Naive thymus-derived CD4-positive, alpha-beta T cell (primary cell): ENCODE measurements at regions not wholly inside any gene's neighbourhood (a gene's known extent, or its start where the extent isn't known, plus 50 kb on each side); places are given as distances from the start of the nearest gene placed in this dataset.

Experiments
- ATAC-seq: fragments of 150-1000 bp; cut with Tn5 transposase; 2 replicates; pipeline ENCODE4 v1.10.0; 2021; ENCODE audit warnings: mild to moderate bottlenecking, moderate library complexity
- CTCF ChIA-PET: fragments of 350-600 bp; sonication (Branson Sonifier 250); formaldehyde crosslinking; loops from one replicate; lab custom pipeline; 2021; ENCODE audit warnings: antibody characterized with exemption; lab: Charles Lee
- POLR2A ChIA-PET: fragments of 350-600 bp; sonication (Branson Sonifier 250); formaldehyde crosslinking; loops from one replicate; lab custom pipeline; 2021; ENCODE audit warnings: antibody characterized with exemption, inconsistent platforms; lab: Charles Lee
- DNase-seq, 9 donors: peaks; one replicate each; pipeline versions ENCODE4 v3.0.0 to v3.0.0-alpha.2; 2020 to 2022; ENCODE audit warnings: mixed read lengths in 1 of 9
- H3K27ac ChIP-seq: one replicate; pipeline ENCODE4 v1.7.0; 2013; ENCODE audit warnings: mild to moderate bottlenecking, low read depth, low read length, moderate library complexity
- H3K27me3 ChIP-seq, 2 donors: one replicate each; pipeline ENCODE4 v1.7.0; 2013; ENCODE audit warnings: low read length in 2 of 2, mild to moderate bottlenecking in 2 of 2, moderate library complexity in 2 of 2; ENCODE audit not compliant: control insufficient read depth in 2 of 2, insufficient read depth in 2 of 2
- H3K36me3 ChIP-seq, 3 experiments: 1 replicate in 2 of 3; 2 replicates in 1 of 3; pipeline ENCODE4 v1.7.0; 2013; ENCODE audit warnings: low read length in 3 of 3, mild to moderate bottlenecking in 3 of 3, moderate library complexity in 1 of 3; ENCODE audit not compliant: insufficient read depth in 3 of 3, control insufficient read depth in 2 of 3
- H3K4me1 ChIP-seq, 2 donors: one replicate each; pipeline ENCODE4 v1.7.0; 2013; ENCODE audit warnings: low read length in 2 of 2, mild to moderate bottlenecking in 2 of 2, moderate library complexity in 1 of 2; ENCODE audit not compliant: control insufficient read depth in 2 of 2, insufficient read depth in 2 of 2
- H3K4me3 ChIP-seq: 2 replicates; pipeline ENCODE4 v1.7.0; 2013; ENCODE audit warnings: mild to moderate bottlenecking, low read length
- H3K9me3 ChIP-seq, 3 experiments: 1 replicate in 2 of 3; 2 replicates in 1 of 3; pipeline ENCODE4 v1.7.0; 2013; ENCODE audit warnings: low read length in 3 of 3; ENCODE audit not compliant: control insufficient read depth in 2 of 3
- H3K27ac Mint-ChIP-seq, 9 donors: one replicate each; pipeline ENCODE4 v1.8.0; 2020 to 2022; ENCODE audit warnings: mixed read lengths in 9 of 9, mild to moderate bottlenecking in 8 of 9, moderate library complexity in 5 of 9, inconsistent platforms in 2 of 9
- H3K27me3 Mint-ChIP-seq, 5 donors: one replicate each; pipeline ENCODE4 v1.8.0; 2021 to 2022; ENCODE audit warnings: mixed read lengths in 5 of 5, mild to moderate bottlenecking in 1 of 5
- H3K36me3 Mint-ChIP-seq, 5 donors: one replicate each; pipeline ENCODE4 v1.8.0; 2020 to 2022; ENCODE audit warnings: mixed read lengths in 5 of 5, mild to moderate bottlenecking in 3 of 5, inconsistent platforms in 1 of 5
- H3K4me1 Mint-ChIP-seq, 7 donors: one replicate each; pipeline ENCODE4 v1.8.0; 2020 to 2022; ENCODE audit warnings: mixed read lengths in 7 of 7, mild to moderate bottlenecking in 3 of 7, inconsistent platforms in 1 of 7
- H3K4me3 Mint-ChIP-seq, 10 donors: one replicate each; pipeline ENCODE4 v1.8.0; 2020 to 2022; ENCODE audit warnings: mild to moderate bottlenecking in 10 of 10, mixed read lengths in 10 of 10, moderate library complexity in 6 of 10, inconsistent platforms in 2 of 10
- H3K9me3 Mint-ChIP-seq, 11 donors: one replicate each; pipeline ENCODE4 v1.8.0; 2020 to 2022; ENCODE audit warnings: mixed read lengths in 11 of 11, mild to moderate bottlenecking in 4 of 11, inconsistent platforms in 1 of 11, moderate library complexity in 1 of 11
- intact Hi-C, 2 donors: fragments of 100-400 bp; cut with micrococcal nuclease; formaldehyde crosslinking; loops; one replicate each; pipeline ENCODE4 v1.15.1; 2023

DNA sequence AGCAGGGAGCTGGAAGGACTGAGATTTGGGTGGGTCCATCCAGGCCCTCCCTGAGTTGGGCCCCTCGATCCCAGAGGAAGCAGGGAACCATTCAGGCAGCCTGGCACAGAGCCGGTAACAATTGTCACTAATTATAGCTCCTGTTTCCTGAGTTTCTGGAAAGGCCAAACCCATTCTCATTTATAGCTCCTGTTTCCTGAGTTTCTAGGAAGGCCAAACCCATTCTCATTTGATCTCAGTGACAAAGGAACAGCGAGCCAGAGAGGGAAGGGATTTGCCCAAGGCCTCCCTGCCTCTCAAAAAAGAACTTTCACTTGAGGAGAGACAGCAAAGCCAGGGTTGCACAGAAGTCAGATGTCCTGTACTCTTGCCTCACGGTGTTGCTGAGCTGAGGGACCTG lies 521.9 kb downstream of the TYW1 start:
- Mint-ChIP-seq H3K27ac (no peak overlapping the region), H3K9me3 (peaks cover 0 to 19% (median 9%) of the 10 kb centered on the region in 11 donors), H3K36me3 (no peaks in the 10 kb centered on the region), H3K4me1 (peaks cover 0 to 1% (median 0%) of the 10 kb centered on the region in 7 donors), H3K27me3 (peaks cover 0 to 13% (median 0%) of the 10 kb centered on the region in 5 donors), H3K4me3 (no peak overlapping the region)
- H3K27ac ChIP-seq, result no peak overlapping the region
- no peaks in the 10 kb centered on the region for H3K27me3 ChIP-seq
- CTCF ChIA-PET, result no interaction called here
- DNase-seq, result no peak
- H3K4me3 ChIP-seq, result no peak overlapping the region
- no peaks in the 10 kb centered on the region for H3K4me1 ChIP-seq
- no peak for ATAC-seq
- intact Hi-C loops, result no loop called here
- H3K9me3 ChIP-seq, result no peaks in the 10 kb centered on the region
- POLR2A ChIA-PET, result no interaction called here
- H3K36me3 ChIP-seq, result no peaks in the 10 kb centered on the region

DNA sequence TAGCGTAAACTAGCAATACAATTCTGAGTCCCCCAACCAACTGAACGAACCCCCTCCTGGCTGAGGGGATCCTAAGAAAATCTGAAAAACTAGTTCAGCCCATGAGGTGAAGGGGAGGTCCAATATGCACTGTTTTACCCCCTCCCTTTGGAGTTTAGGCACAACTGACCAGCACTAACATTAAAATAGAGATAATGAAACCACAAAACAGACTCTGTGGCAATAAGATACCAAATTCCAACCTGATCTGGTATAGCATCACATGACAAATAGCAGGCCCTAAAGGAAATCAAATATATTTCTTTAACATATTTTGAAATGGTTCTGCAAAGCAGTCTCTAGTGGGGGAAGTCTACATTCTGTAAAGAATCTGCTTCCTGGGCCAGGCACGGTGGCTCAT lies 522.5 kb downstream of the TYW1 start:
- ATAC-seq, result no peak
- Histone ChIP-seq H3K27ac (no peak overlapping the region), H3K36me3 (no peaks in the 10 kb centered on the region), H3K9me3 (no peaks in the 10 kb centered on the region), H3K27me3 (no peaks in the 10 kb centered on the region), H3K4me3 (no peak overlapping the region), H3K4me1 (no peaks in the 10 kb centered on the region)
- Mint-ChIP-seq H3K4me1 (peaks cover 0 to 1% (median 0%) of the 10 kb centered on the region in 7 donors), H3K4me3 (no peak overlapping the region), H3K27ac (no peak overlapping the region), H3K27me3 (peaks cover 0 to 13% (median 0%) of the 10 kb centered on the region in 5 donors), H3K36me3 (no peaks in the 10 kb centered on the region), H3K9me3 (peaks cover 0 to 19% (median 9%) of the 10 kb centered on the region in 11 donors)
- CTCF ChIA-PET, result no interaction called here
- POLR2A ChIA-PET, result no interaction called here
- no peak for DNase-seq
- intact Hi-C loops, result no loop called here

DNA sequence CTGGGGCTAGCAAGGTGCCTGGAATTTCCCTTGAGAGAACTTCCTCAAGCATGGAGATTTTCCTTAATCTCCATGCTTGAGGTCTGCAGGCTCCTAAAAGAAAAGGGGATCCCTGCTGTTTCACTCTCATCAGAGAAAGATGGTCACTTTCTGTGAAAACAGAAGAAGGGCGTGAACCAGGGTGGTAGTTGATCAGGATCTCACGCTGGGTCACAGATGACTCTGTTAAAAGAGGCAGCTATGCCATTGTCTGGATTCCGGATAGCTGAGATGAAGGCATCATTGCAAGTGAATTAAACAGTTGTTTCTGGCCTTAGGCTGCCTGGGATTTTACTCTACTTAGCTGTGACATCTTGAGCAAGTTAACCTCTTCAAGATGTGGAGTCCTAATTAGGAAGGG lies 525.9 kb downstream of the TYW1 start:
- ChIA-PET POLR2A (no interaction called here), CTCF (no interaction called here)
- no peak for ATAC-seq
- H3K4me1 Mint-ChIP-seq, result peaks cover 0 to 1% (median 0%) of the 10 kb centered on the region in 7 donors
- no peaks in the 10 kb centered on the region for H3K4me1 ChIP-seq
- no peak overlapping the region for H3K27ac Mint-ChIP-seq
- no peak for DNase-seq
- H3K27me3 ChIP-seq, result no peaks in the 10 kb centered on the region
- no peaks in the 10 kb centered on the region for H3K36me3 ChIP-seq
- H3K27me3 Mint-ChIP-seq, result peaks cover 0 to 11% (median 0%) of the 10 kb centered on the region in 5 donors
- no peaks in the 10 kb centered on the region for H3K36me3 Mint-ChIP-seq
- H3K4me3 Mint-ChIP-seq, result no peak overlapping the region
- H3K9me3 ChIP-seq, result no peaks in the 10 kb centered on the region
- H3K9me3 Mint-ChIP-seq, result peaks cover 0 to 17% (median 9%) of the 10 kb centered on the region in 11 donors
- no peak overlapping the region for H3K4me3 ChIP-seq
- intact Hi-C loops, result no loop called here
- H3K27ac ChIP-seq, result no peak overlapping the region

DNA sequence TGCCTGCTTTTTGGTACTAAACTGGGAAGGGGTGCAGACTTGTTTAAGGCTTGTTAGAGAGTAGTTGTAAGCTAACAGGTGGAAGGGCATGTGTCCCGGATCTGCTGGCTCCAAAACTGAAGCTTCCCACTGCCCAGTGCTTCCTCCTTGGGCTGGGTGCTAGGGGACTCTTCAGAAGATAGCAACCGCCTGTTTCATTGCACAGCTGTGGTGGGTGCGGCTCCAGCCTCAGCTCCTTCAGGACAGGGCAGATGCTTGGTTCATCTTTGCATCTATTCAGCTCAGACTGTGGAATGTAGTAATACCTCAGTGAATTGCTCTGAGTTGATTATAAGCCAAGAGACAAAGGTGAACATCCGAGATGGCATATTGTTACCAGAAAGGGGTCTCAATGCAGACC lies 527.1 kb downstream of the TYW1 start:
- H3K36me3 Mint-ChIP-seq, result no peaks in the 10 kb centered on the region
- Histone ChIP-seq H3K4me1 (no peaks in the 10 kb centered on the region), H3K27ac (no peak overlapping the region), H3K9me3 (no peaks in the 10 kb centered on the region), H3K36me3 (no peaks in the 10 kb centered on the region), H3K27me3 (no peaks in the 10 kb centered on the region), H3K4me3 (no peak overlapping the region)
- no peak for DNase-seq
- ChIA-PET POLR2A (no interaction called here), CTCF (no interaction called here)
- peaks cover 0 to 1% (median 0%) of the 10 kb centered on the region in 7 donors for H3K4me1 Mint-ChIP-seq
- peaks cover 0 to 3% (median 0%) of the 10 kb centered on the region in 5 donors for H3K27me3 Mint-ChIP-seq
- ATAC-seq, result no peak
- no peak overlapping the region for H3K27ac Mint-ChIP-seq
- intact Hi-C loops, result no loop called here
- H3K9me3 Mint-ChIP-seq, result peaks cover 0 to 20% (median 8%) of the 10 kb centered on the region in 11 donors
- no peak overlapping the region for H3K4me3 Mint-ChIP-seq

GRCh38 chr7:67525588-67525987 lies 529.0 kb downstream of the TYW1 start:
- Mint-ChIP-seq H3K4me1 (peaks cover 0 to 1% (median 0%) of the 10 kb centered on the region in 7 donors), H3K9me3 (peaks cover 0 to 18% (median 7%) of the 10 kb centered on the region in 11 donors), H3K4me3 (no peak overlapping the region), H3K27me3 (no peaks in the 10 kb centered on the region), H3K27ac (no peak overlapping the region), H3K36me3 (no peaks in the 10 kb centered on the region)
- H3K9me3 ChIP-seq, result no peaks in the 10 kb centered on the region
- no peak for ATAC-seq
- CTCF ChIA-PET, result no interaction called here
- no peaks in the 10 kb centered on the region for H3K27me3 ChIP-seq
- no peaks in the 10 kb centered on the region for H3K4me1 ChIP-seq
- no peaks in the 10 kb centered on the region for H3K36me3 ChIP-seq
- H3K4me3 ChIP-seq, result no peak overlapping the region
- no peak for DNase-seq
- H3K27ac ChIP-seq, result no peak overlapping the region
- intact Hi-C loops, result no loop called here
- POLR2A ChIA-PET, result no interaction called here

DNA sequence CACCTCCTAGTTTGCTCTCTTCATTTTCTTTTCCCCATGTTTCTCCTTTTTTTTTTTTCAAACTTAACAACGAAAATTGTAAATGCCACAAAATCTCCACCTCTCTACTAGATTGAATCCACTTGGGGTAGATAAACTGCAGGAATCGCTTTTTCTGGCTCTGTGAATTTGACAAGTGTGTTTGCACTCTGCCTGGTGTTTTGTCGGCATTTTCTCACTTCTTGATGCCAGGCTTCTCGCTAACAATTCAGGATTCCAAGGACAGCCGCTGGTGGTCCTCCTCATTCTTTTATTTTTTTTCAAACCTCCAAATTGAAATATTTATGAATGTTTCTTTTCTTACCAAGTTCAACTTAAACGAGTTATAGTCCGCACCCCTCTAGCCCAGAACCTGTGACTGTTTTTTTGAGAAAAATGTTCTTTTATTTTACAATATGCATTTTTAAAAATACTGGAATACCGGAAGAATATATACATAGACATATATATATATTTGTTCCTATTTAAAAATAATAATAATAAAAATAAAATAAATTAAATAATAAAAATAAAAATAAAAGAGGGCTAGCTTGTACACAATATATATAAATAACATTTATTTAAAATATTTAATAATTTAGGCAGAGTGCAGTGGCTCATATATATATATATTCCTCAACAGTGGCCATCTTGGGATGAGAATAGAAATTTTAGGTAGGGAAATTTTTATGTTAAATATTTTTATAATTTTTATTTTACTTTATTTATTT lies 538.8 kb downstream of the TYW1 start:
- Histone ChIP-seq H3K27me3 (no peaks in the 10 kb centered on the region), H3K9me3 (no peaks in the 10 kb centered on the region), H3K27ac (no peak overlapping the region), H3K4me3 (no peak overlapping the region), H3K36me3 (no peaks in the 10 kb centered on the region), H3K4me1 (no peaks in the 10 kb centered on the region)
- DNase-seq (no peak), ATAC-seq (no peak)
- H3K9me3 Mint-ChIP-seq, result peaks cover under 1 to 13% (median 6%) of the 10 kb centered on the region in 11 donors
- no peaks in the 10 kb centered on the region for H3K4me1 Mint-ChIP-seq
- ChIA-PET CTCF (no interaction called here), POLR2A (no interaction called here)
- H3K36me3 Mint-ChIP-seq, result no peaks in the 10 kb centered on the region
- no peaks in the 10 kb centered on the region for H3K27me3 Mint-ChIP-seq
- H3K27ac Mint-ChIP-seq, result no peak overlapping the region
- H3K4me3 Mint-ChIP-seq, result no peak overlapping the region
- intact Hi-C loops, result no loop called here

- H3K9me3 ChIP-seq, result no peaks in the 10 kb centered on the region
- Mint-ChIP-seq H3K27me3 (no peaks in the 10 kb centered on the region), H3K27ac (no peak overlapping the region), H3K36me3 (no peaks in the 10 kb centered on the region), H3K4me3 (no peak overlapping the region), H3K9me3 (peaks cover 0 to 18% (median 2%) of the 10 kb centered on the region in 11 donors), H3K4me1 (no peaks in the 10 kb centered on the region)
- no peaks in the 10 kb centered on the region for H3K27me3 ChIP-seq
- ChIA-PET CTCF (no interaction called here), POLR2A (no interaction called here)
- no peak for ATAC-seq
- H3K36me3 ChIP-seq, result no peaks in the 10 kb centered on the region
- H3K27ac ChIP-seq, result no peak overlapping the region
- H3K4me3 ChIP-seq, result no peak overlapping the region
- intact Hi-C loops, result no loop called here
- DNase-seq, result no peak
- no peaks in the 10 kb centered on the region for H3K4me1 ChIP-seq
These were observed 546.3 kb downstream of the TYW1 start for GRCh38 chr7:67542916-67543315.
